Psoas muscle (tissue), 7 donors: ENCODE measurements at regions not wholly inside any gene's neighbourhood (a gene's known extent, or its start where the extent isn't known, plus 50 kb on each side); places are given as distances from the start of the nearest gene placed in this dataset.

ENCODE experiments used
- ATAC-seq, 4 donors: fragments of 200-7000 bp; cut with Tn5 transposase; one replicate each; pipeline ENCODE4 v1.9.1; 2020; ENCODE audit warnings: moderate library complexity in 3 of 4, mild to moderate bottlenecking in 2 of 4
- DNase-seq, 2 donors: peaks; one replicate each; pipeline ENCODE4 v3.0.0-alpha.2; 2020
- H3K27ac ChIP-seq: fragments of 200-600 bp; one replicate; pipeline ENCODE4 v1.8.0; 2022
- H3K27me3 ChIP-seq, 3 donors: fragments of 200-600 bp in 1 of 3; one replicate each; pipeline versions ENCODE4 v1.6.1 to v1.8.0; 2013 to 2022; ENCODE audit warnings: low read length in 2 of 3, mild to moderate bottlenecking in 2 of 3, moderate library complexity in 1 of 3; ENCODE audit not compliant: insufficient read depth in 3 of 3
- H3K36me3 ChIP-seq, 2 donors: fragments of 200-600 bp in 1 of 2; one replicate each; pipeline versions ENCODE4 v1.6.1 to v1.8.0; 2013 to 2022; ENCODE audit warnings: low read depth in 1 of 2, mild to moderate bottlenecking in 1 of 2, moderate library complexity in 1 of 2; ENCODE audit not compliant: insufficient read depth in 1 of 2
- H3K4me1 ChIP-seq: fragments of 200-600 bp; one replicate; pipeline ENCODE4 v1.8.0; 2022
- H3K4me3 ChIP-seq: fragments of 200-600 bp; one replicate; pipeline ENCODE4 v1.8.0; 2022; ENCODE audit warnings: mild to moderate bottlenecking
- H3K9me3 ChIP-seq: fragments of 200-600 bp; one replicate; pipeline ENCODE4 v1.8.0; 2022
- CTCF ChIP-seq: fragments of 200-600 bp; IDR thresholded peaks from one replicate; pipeline ENCODE4 v1.8.0; 2022; ENCODE audit warnings: antibody characterized with exemption
- WGBS, 3 donors: extraction: QIAGEN DNeasy Blood & Tissue Kit; methylation state at CpG; one replicate each; pipeline versions ENCODE4 v1.1.6 to v1.1.7; 2013; 5-methylcytosine and 5-hydroxymethylcytosine counted together
- intact Hi-C, 2 donors: fragments of 100-400 bp; cut with DNase I; formaldehyde crosslinking; loops; one replicate each; pipeline versions ENCODE4 v1.11.0 to v1.14.2; 2022
- donor health status: healthy with polysubstance abuse.
- donor health status: DM: no; HTN: no; CAD: no; lungs with moderate emphysema.
- donor health status: Bipolar disorder and iron deficiency.
- donor health status: healthy.
- donor health status: DM: yes; HTN: yes; CAD: no.
- donor health status: DM: no; HTN: no; CAD: no.
- donor health status: DM: yes; HTN: yes; CAD: no.

DNA sequence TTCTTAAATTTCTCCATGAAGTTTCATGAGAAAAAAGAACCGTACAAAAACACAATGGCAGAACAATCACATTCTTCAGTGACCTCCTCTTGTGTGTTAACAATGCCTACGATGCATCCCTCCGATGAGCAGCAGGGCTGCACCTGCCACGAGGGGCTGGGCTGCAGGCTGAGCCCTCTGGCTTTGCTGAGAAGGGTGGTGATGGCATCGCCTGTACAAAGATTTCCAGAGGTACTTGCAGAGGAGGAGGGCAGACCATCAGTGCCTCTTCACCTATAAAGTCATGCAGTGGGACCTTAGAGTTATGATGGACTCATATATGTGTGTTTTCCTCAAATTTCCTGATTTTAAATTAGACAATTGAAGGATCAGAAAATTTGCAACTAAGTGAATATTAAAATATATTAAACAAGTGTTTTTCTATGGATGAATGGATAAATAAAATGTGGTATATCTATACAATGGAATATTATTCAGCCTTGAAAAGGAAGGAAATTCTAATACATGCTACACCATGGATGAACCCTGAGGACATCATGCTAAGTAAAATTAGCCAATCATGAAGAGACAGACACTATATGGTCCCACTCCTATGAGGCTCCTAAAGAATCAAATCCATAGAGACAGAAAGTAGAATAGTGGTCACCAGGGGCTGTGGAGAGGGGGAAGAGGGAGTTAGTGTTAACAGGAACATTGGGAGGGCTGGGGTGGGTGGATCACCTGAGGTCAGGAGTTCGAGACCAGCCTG is 489.3 kb downstream of the SIPA1L2 start:
- TF ChIP-seq CTCF, result no peak
- peaks cover 7% of the 10 kb centered on the region for H3K4me1 ChIP-seq
- WGBS, 3 donors, result 68 to 86% (median 82%) methylated on average over 6 of the region's 6 CpGs
- no peaks in the 10 kb centered on the region for H3K36me3 ChIP-seq
- no peaks in the 10 kb centered on the region for H3K27me3 ChIP-seq
- no peak overlapping the region for H3K27ac ChIP-seq
- DNase-seq, result no peak
- no peak overlapping the region for H3K4me3 ChIP-seq
- ATAC-seq, result no peak
- intact Hi-C loops, result no loop called here
- H3K9me3 ChIP-seq, result no peaks in the 10 kb centered on the region

DNA sequence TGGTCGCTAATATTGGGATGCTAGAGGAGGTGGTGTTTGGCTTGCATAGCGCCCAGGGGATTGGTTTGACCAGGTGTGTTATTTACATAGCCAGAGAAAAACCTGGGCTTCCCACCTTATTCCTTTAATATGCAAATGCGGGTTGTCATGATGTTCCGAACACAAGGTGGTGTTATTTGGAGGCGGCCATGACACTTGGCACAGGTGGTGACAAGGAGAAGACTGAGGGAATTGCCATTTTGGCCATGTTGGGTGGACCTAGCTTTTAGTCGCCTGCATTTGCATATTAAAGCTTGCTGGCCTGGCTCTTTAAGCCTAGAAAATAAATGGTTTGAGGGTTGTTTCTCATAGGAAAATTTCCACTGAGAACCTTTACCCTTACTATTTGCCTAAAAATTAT is 490.5 kb downstream of the SIPA1L2 start:
- DNase-seq (no peak), ATAC-seq (no peak)
- Histone ChIP-seq H3K4me3 (no peak overlapping the region), H3K4me1 (peaks cover 7% of the 10 kb centered on the region), H3K36me3 (no peaks in the 10 kb centered on the region), H3K9me3 (no peaks in the 10 kb centered on the region), H3K27ac (no peak overlapping the region), H3K27me3 (no peaks in the 10 kb centered on the region)
- WGBS, 3 donors, result 96 to 99% (median 98%) methylated on average over 6 of the region's 6 CpGs
- intact Hi-C loops, result no loop called here
- no peak for TF ChIP-seq CTCF

DNA sequence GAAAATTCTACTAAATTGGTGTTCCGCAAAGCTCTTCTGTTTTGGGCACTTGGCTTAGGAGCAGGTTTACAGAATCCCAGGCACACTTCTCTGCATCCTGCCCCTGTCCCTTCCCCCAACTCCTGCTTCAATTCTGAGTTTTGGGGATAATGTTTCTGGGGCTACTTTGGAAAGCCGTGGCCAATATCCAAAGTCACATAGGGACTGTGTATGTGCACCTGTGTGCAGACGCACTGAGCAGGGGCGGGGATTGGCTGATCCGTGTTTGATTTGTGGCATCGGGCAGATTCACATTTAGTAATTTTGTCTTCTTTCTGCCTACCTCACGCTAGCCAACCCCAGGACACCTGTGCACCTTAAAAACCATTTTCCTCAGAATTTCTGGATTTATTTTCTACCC is 491.9 kb downstream of the SIPA1L2 start:
- no peaks in the 10 kb centered on the region for H3K9me3 ChIP-seq
- H3K4me3 ChIP-seq, result no peak overlapping the region
- no peak for DNase-seq
- WGBS, 3 donors, result 39 to 55% (median 43%) methylated on average over 7 of the region's 7 CpGs
- H3K4me1 ChIP-seq, result peaks cover 3% of the 10 kb centered on the region
- no peaks in the 10 kb centered on the region for H3K36me3 ChIP-seq
- ATAC-seq, result no peak
- no peaks in the 10 kb centered on the region for H3K27me3 ChIP-seq
- no peak overlapping the region for H3K27ac ChIP-seq
- TF ChIP-seq CTCF, result no peak
- intact Hi-C loops, result no loop called here

GRCh38 chr1:232137066-232137465 is 492.9 kb downstream of the SIPA1L2 start:
- TF ChIP-seq CTCF, result no peak
- 82 to 83% (median 83%) methylated on average over 3 of the region's 3 CpGs for WGBS, 3 donors
- no peak for ATAC-seq

DNA sequence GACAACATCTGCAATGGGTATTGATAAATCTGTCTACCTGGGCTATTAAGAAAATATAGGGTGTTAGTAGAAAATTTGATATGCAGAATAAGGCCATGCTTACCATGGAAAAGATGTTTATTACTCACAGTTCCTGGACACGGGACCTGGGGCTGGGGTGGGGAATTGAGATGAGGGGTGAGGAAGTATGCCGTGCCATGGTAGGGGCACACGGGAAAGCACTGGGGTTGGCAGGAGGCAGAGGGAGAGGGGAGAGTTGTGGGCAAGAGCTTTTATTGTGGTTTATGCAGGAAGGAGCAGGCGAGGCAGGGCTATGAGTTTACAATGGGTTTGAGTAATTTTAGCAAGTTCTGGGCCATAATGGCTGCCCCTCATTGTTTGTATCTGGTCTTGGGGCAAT is 493.8 kb downstream of the SIPA1L2 start:
- WGBS, 3 donors, result 95 to 98% (median 96%) methylated on average over 4 of the region's 4 CpGs
- TF ChIP-seq CTCF, result no peak
- Histone ChIP-seq H3K9me3 (no peaks in the 10 kb centered on the region), H3K4me3 (no peak overlapping the region), H3K36me3 (no peaks in the 10 kb centered on the region), H3K27ac (no peak overlapping the region), H3K4me1 (no peaks in the 10 kb centered on the region), H3K27me3 (no peaks in the 10 kb centered on the region)
- no peak for DNase-seq
- no peak for ATAC-seq
- intact Hi-C loops, result no loop called here

More at GRCh38 chr1:232137066-232137465, 492.9 kb downstream of the SIPA1L2 start:
- Histone ChIP-seq H3K9me3 (no peaks in the 10 kb centered on the region), H3K4me3 (no peak overlapping the region), H3K4me1 (no peaks in the 10 kb centered on the region), H3K36me3 (no peaks in the 10 kb centered on the region), H3K27ac (no peak overlapping the region), H3K27me3 (no peaks in the 10 kb centered on the region)
- intact Hi-C loops, result no loop called here
- DNase-seq, result no peak
